ENCODE measurements at regions not wholly inside any gene's neighbourhood (a gene's known extent, or its start where the extent isn't known, plus 50 kb on each side); places are given as distances from the start of the nearest gene placed in this dataset.

DNA sequence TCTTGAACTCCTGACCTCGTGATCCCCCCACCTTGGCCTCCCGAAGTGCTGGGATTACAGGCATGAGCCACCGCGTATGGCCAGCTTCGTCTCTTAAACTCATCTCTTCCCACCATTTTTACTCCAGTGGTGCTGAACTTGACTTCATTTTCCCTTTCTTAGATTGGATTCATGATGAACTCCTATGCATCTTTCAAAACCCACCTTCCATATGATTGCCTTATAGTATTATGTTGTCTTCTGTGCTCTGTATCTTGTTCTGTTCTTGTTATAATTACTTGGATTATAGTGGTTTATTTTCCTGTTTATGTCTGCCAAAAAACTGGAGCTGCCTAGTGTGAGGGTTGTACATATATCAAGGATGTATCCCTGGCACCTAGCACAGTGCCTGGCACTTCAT, 110.8 kb upstream of the GADD45A start:
- TF ChIP-seq ELF1 (IDR thresholded peaks at IDR 0.05; ENCODE audit: borderline replicate concordance, low read depth) (no peak), CTCF (IDR thresholded peaks at IDR 0.05 in 2 of 3, conservative IDR thresholded peaks at IDR 0.05 in 1 of 3; ENCODE audit: borderline replicate concordance in 1 of 3, insufficient read depth in 1 of 3, low read depth in 2 of 3, low read length in 2 of 3) (no peak), JUND (IDR thresholded peaks at IDR 0.05) (no peak), POLR2A (IDR thresholded peaks at IDR 0.05; ENCODE audit: borderline replicate concordance, extremely low read depth, insufficient read depth, insufficient read length) (no peak), POLR2AphosphoS5 (IDR thresholded peaks at IDR 0.05; ENCODE audit: low read depth, low read length) (no peak), MAX (IDR thresholded peaks at IDR 0.05) (no peak), ZNF274 (IDR thresholded peaks at IDR 0.05; ENCODE audit: low read depth, low read length) (no peak), EZH2 (IDR thresholded peaks at IDR 0.05) (no peak), SIN3A (IDR thresholded peaks at IDR 0.05; ENCODE audit: low read depth) (no peak)
- TF ChIP-seq, protein P1, sequence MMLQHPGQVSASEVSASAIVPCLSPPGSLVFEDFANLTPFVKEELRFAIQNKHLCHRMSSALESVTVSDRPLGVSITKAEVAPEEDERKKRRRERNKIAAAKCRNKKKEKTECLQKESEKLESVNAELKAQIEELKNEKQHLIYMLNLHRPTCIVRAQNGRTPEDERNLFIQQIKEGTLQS (IDR thresholded peaks at IDR 0.05), result no peak
- TF ChIP-seq, protein P2, sequence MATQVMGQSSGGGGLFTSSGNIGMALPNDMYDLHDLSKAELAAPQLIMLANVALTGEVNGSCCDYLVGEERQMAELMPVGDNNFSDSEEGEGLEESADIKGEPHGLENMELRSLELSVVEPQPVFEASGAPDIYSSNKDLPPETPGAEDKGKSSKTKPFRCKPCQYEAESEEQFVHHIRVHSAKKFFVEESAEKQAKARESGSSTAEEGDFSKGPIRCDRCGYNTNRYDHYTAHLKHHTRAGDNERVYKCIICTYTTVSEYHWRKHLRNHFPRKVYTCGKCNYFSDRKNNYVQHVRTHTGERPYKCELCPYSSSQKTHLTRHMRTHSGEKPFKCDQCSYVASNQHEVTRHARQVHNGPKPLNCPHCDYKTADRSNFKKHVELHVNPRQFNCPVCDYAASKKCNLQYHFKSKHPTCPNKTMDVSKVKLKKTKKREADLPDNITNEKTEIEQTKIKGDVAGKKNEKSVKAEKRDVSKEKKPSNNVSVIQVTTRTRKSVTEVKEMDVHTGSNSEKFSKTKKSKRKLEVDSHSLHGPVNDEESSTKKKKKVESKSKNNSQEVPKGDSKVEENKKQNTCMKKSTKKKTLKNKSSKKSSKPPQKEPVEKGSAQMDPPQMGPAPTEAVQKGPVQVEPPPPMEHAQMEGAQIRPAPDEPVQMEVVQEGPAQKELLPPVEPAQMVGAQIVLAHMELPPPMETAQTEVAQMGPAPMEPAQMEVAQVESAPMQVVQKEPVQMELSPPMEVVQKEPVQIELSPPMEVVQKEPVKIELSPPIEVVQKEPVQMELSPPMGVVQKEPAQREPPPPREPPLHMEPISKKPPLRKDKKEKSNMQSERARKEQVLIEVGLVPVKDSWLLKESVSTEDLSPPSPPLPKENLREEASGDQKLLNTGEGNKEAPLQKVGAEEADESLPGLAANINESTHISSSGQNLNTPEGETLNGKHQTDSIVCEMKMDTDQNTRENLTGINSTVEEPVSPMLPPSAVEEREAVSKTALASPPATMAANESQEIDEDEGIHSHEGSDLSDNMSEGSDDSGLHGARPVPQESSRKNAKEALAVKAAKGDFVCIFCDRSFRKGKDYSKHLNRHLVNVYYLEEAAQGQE (IDR thresholded peaks at IDR 0.05; ENCODE audit: low read depth), result no peak
